IMR-90 (cell line): ENCODE measurements at regions not wholly inside any gene's neighbourhood (a gene's known extent, or its start where the extent isn't known, plus 50 kb on each side); places are given as distances from the start of the nearest gene placed in this dataset.

Experiments used
- BHLHE40 ChIP-seq: fragments of 150-350 bp; IDR thresholded peaks from 2 replicates; pipeline ENCODE4 v1.6.1; 2016; ENCODE audit warnings: mild to moderate bottlenecking, low read depth, low read length
- CEBPB ChIP-seq: IDR thresholded peaks from 2 replicates; pipeline ENCODE4 v1.6.1; 2012; ENCODE audit warnings: low read depth, low read length, improper control_type of control experiment
- CTCF ChIP-seq: conservative IDR thresholded peaks from 2 replicates; pipeline ENCODE4 v1.5.1; 2012; ENCODE audit warnings: mild to moderate bottlenecking, low read depth, low read length, improper control_type of control experiment
- MAZ ChIP-seq: IDR thresholded peaks from 2 replicates; pipeline ENCODE4 v1.6.1; 2012; ENCODE audit warnings: low read depth, mild to moderate bottlenecking, low read length, improper control_type of control experiment, moderate library complexity, borderline replicate concordance
- POLR2A ChIP-seq: IDR thresholded peaks from 2 replicates; pipeline ENCODE4 v1.6.1; 2012; ENCODE audit warnings: mild to moderate bottlenecking, low read depth, low read length
- RAD21 ChIP-seq: IDR thresholded peaks from 2 replicates; pipeline ENCODE4 v1.6.1; 2012; ENCODE audit warnings: low read length, improper control_type of control experiment
- RFX5 ChIP-seq: IDR thresholded peaks from 2 replicates; pipeline ENCODE4 v1.8.0; 2012; ENCODE audit warnings: low read depth, mild to moderate bottlenecking, low read length, moderate library complexity
- SMC3 ChIP-seq: fragments of 150-350 bp; IDR thresholded peaks from 2 replicates; pipeline ENCODE4 v1.6.1; 2016; ENCODE audit warnings: low read depth, mild to moderate bottlenecking, antibody characterized with exemption, low read length, moderate library complexity

GRCh38 chr17:13365331-13365730 is 236.4 kb downstream of the HS3ST3A1 start:
- TF ChIP-seq CTCF = no peak
- no peak for TF ChIP-seq CEBPB
- no peak for TF ChIP-seq RAD21
- TF ChIP-seq BHLHE40 = no peak
- no peak for TF ChIP-seq POLR2A
- no peak for TF ChIP-seq MAZ
- no peak for TF ChIP-seq SMC3
- TF ChIP-seq RFX5 = no peak
